Esophagus muscularis mucosa (tissue), 3 donors: ENCODE measurements at regions not wholly inside any gene's neighbourhood (a gene's known extent, or its start where the extent isn't known, plus 50 kb on each side); places are given as distances from the start of the nearest gene placed in this dataset.

ENCODE experiments used
- CTCF ChIP-seq, 3 experiments: fragments of 200-600 bp in 2 of 3; fragments of 450-650 bp in 1 of 3; sonication (generic) in 2 of 3; IDR thresholded peaks; one replicate each; pipeline ENCODE4 v1.5.1; 2017 to 2019; ENCODE audit warnings: antibody characterized with exemption in 3 of 3, mild to moderate bottlenecking in 2 of 3, moderate library complexity in 1 of 3
- EP300 ChIP-seq: sonication (generic); formaldehyde crosslinking; IDR thresholded peaks from one replicate; pipeline ENCODE4 v1.6.1; 2017; ENCODE audit warnings: antibody characterized with exemption

GRCh38 chr5:101288633-101289032 lies 385.6 kb upstream of the ST8SIA4 start:
- no peak for TF ChIP-seq EP300
- TF ChIP-seq CTCF (IDR thresholded peaks at IDR 0.05) = no peak
